K562 (cell line): ENCODE measurements at regions not wholly inside any gene's neighbourhood (a gene's known extent, or its start where the extent isn't known, plus 50 kb on each side); places are given as distances from the start of the nearest gene placed in this dataset.

Experiments used
- ATAC-seq: fragments of 200-7000 bp; cut with Tn5 transposase; 3 replicates; pipeline ENCODE4 v1.9.1; 2020; ENCODE audit warnings: moderate library complexity
- BruUV-seq: library from RNA; stranded (reverse); fragments of 400-500 nt; replicated peaks from 2 replicates; lab custom pipeline; 2021; lab: Mats Ljungman, UMichigan
- CTCF ChIA-PET: fragments of 300-600 bp; formaldehyde crosslinking; extraction: SDS; loops from one replicate; lab custom pipeline; 2021; ENCODE audit warnings: low intra/inter-chr PET ratio; lab: Yijun Ruan, JAX
- POLR2A ChIA-PET: fragments of 300-600, 350-650 bp; sonication (Branson Sonifier 250); formaldehyde crosslinking; extraction: SDS; loops from one replicate; lab custom pipeline; 2021; ENCODE audit warnings: antibody characterized with exemption, inconsistent platforms; lab: Yijun Ruan, JAX
- DNase-seq, 4 experiments: peaks; one replicate each; pipeline versions ENCODE4 v3.0.0 to v3.0.0-alpha.2; 2011 to 2018; ENCODE audit warnings: low spot score in 3 of 4, mixed read lengths in 3 of 4; ENCODE audit errors: extremely low read depth in 1 of 4
- FAIRE-seq: peaks from 2 replicates; lab custom pipeline; 2011; peaks lifted over from hg19 to GRCh38; lab: Jason Lieb, UNC
- H2AFZ ChIP-seq: 2 replicates; pipeline ENCODE4 v1.6.0; 2011; ENCODE audit warnings: low read depth, low read length, control low read depth, inconsistent platforms
- H3K27ac ChIP-seq: fragments of 200-600 bp; 3 replicates; pipeline ENCODE4 v1.8.0; 2011; ENCODE audit warnings: low read depth, mild to moderate bottlenecking, control low read depth, inconsistent platforms, low read length, moderate library complexity, mixed read lengths; ENCODE audit errors: extremely low read depth
- H3K27me3 ChIP-seq, 2 experiments: fragments of 300-600 bp in 1 of 2; 2 replicates in 1 of 2; 3 replicates in 1 of 2; pipeline versions ENCODE4 v1.6.0 to v1.8.0; 2011; ENCODE audit warnings: inconsistent platforms in 2 of 2, low read length in 2 of 2, mild to moderate bottlenecking in 1 of 2, mixed read lengths in 1 of 2, moderate library complexity in 1 of 2; ENCODE audit not compliant: control insufficient read depth in 2 of 2, insufficient read depth in 2 of 2
- H3K36me3 ChIP-seq: fragments of 300-600 bp; 3 replicates; pipeline ENCODE4 v1.8.0; 2011; ENCODE audit warnings: mild to moderate bottlenecking, low read length, inconsistent platforms; ENCODE audit not compliant: control insufficient read depth, insufficient read depth
- H3K4me1 ChIP-seq, 2 experiments: fragments of 200-600 bp in 1 of 2; replicated peaks in 1 of 2; 2 replicates in 1 of 2; 3 replicates in 1 of 2; pipeline versions ENCODE4 v1.5.1 to v1.8.0; 2011; ENCODE audit warnings: inconsistent platforms in 2 of 2, low read length in 2 of 2, mild to moderate bottlenecking in 1 of 2, mixed read lengths in 1 of 2, moderate library complexity in 1 of 2; ENCODE audit not compliant: control insufficient read depth in 2 of 2, insufficient read depth in 2 of 2
- H3K4me2 ChIP-seq: 2 replicates; pipeline ENCODE4 v1.6.1; 2011; ENCODE audit warnings: low read length, control low read depth, inconsistent platforms, mixed read lengths; ENCODE audit not compliant: insufficient read depth
- H3K4me3 ChIP-seq: fragments of 200-600 bp; sonication (generic), shearing (Covaris generic); 2 replicates; pipeline ENCODE4 v1.5.1; 2016; ENCODE audit warnings: control low read depth, inconsistent platforms
- H3K79me2 ChIP-seq: fragments of 200-600 bp; 3 replicates; pipeline ENCODE4 v1.8.0; 2011; ENCODE audit warnings: low read length, inconsistent platforms; ENCODE audit not compliant: control insufficient read depth, insufficient read depth
- H3K9ac ChIP-seq, 2 experiments: 2 replicates each; pipeline versions ENCODE4 v1.6.0 to v1.6.1; 2011; ENCODE audit warnings: low read depth in 2 of 2, low read length in 2 of 2, control low read depth in 1 of 2, inconsistent platforms in 1 of 2, mild to moderate bottlenecking in 1 of 2, mixed read lengths in 1 of 2; ENCODE audit not compliant: insufficient read depth in 1 of 2
- H3K9me1 ChIP-seq: one replicate; pipeline ENCODE4 v1.6.0; 2011; ENCODE audit warnings: inconsistent platforms, mild to moderate bottlenecking, low read length, moderate library complexity; ENCODE audit not compliant: control insufficient read depth, insufficient read depth
- H3K9me3 ChIP-seq: replicated peaks from 2 replicates; pipeline ENCODE4 v1.5.1; 2011; ENCODE audit warnings: low read depth, low read length, inconsistent platforms; ENCODE audit not compliant: control insufficient read depth, insufficient read depth
- H4K20me1 ChIP-seq: replicated peaks from 2 replicates; pipeline ENCODE4 v1.6.1; 2011; ENCODE audit warnings: low read length, inconsistent platforms, mixed read lengths; ENCODE audit not compliant: control insufficient read depth, insufficient read depth
- CHD4 ChIP-seq: fragments of 200-600 bp; sonication (generic); IDR thresholded peaks from 3 replicates; pipeline ENCODE4 v1.6.1; 2012; ENCODE audit warnings: low read depth, mild to moderate bottlenecking, mixed read lengths, low read length, inconsistent platforms; ENCODE audit not compliant: insufficient read depth, insufficient replicate concordance, poor library complexity, severe bottlenecking
- MCM3 ChIP-seq: fragments of 450-650 bp; IDR thresholded peaks from 2 replicates; pipeline ENCODE4 v1.6.1; 2016
- MED1 ChIP-seq: sonication (generic); formaldehyde crosslinking; IDR thresholded peaks from 2 replicates; pipeline ENCODE4 v1.8.1; 2023; ENCODE audit warnings: missing genetic modification reagents, borderline replicate concordance
- MTA3 ChIP-seq: fragments of 450-650 bp; formaldehyde crosslinking; IDR thresholded peaks from 2 replicates; pipeline ENCODE4 v1.6.1; 2017; ENCODE audit warnings: mild to moderate bottlenecking, borderline replicate concordance
- NR2F6 ChIP-seq: fragments of 450-650 bp; formaldehyde crosslinking; IDR thresholded peaks from 2 replicates; pipeline ENCODE4 v1.4.0; 2020; ENCODE audit warnings: mild to moderate bottlenecking
- TBP ChIP-seq: optimal IDR thresholded peaks from 2 replicates; pipeline ENCODE3; 2011; ENCODE audit warnings: low read depth, low read length, improper control_type of control experiment
- TCF3 ChIP-seq: sonication (generic); formaldehyde crosslinking; IDR thresholded peaks from 2 replicates; pipeline ENCODE4 v1.4.0; 2020; ENCODE audit warnings: mild to moderate bottlenecking, missing genetic modification reagents
- ZBTB8A ChIP-seq: fragments of 450-650 bp; IDR thresholded peaks from 2 replicates; pipeline ENCODE4 v1.6.1; 2018; ENCODE audit warnings: mild to moderate bottlenecking, moderate library complexity; ENCODE audit not compliant: partially characterized antibody
- ZFP36 ChIP-seq: fragments of 150-350 bp; IDR thresholded peaks from 2 replicates; pipeline ENCODE4 v1.6.1; 2018; ENCODE audit warnings: low read length, low read depth; ENCODE audit not compliant: partially characterized antibody
- ZNF57 ChIP-seq: fragments of 450-650 bp; formaldehyde crosslinking; IDR thresholded peaks from 2 replicates; pipeline ENCODE4 v1.4.0; 2020; ENCODE audit warnings: mild to moderate bottlenecking, moderate library complexity
- WGBS: fragments of 100-300 bp; shearing (Covaris generic); methylation state at CpG from one replicate; pipeline ENCODE4 v1.1.6; 2016; ENCODE audit warnings: low coverage, mixed read lengths; ENCODE audit not compliant: insufficient coverage; ENCODE audit errors: missing lambda C conversion rate; 5-methylcytosine and 5-hydroxymethylcytosine counted together
- in situ Hi-C: fragments of 300-500 bp; cut with MboI; formaldehyde crosslinking; loops from 4 replicates; pipeline ENCODE4 v1.15.0; 2018; ENCODE audit warnings: inconsistent platforms, mixed read lengths
- intact Hi-C: fragments of 100-400 bp; cut with micrococcal nuclease; formaldehyde crosslinking; loops from 2 replicates; pipeline ENCODE4 v1.14.2; 2022
- TF ChIP-seq, protein P1 (sequence below): fragments of 200-800 bp; sonication (Bioruptor generic); IDR thresholded peaks from 2 replicates; pipeline ENCODE4 v1.6.1; 2017; ENCODE audit warnings: missing genetic modification characterization, missing compliant biosample characterization

DNA sequence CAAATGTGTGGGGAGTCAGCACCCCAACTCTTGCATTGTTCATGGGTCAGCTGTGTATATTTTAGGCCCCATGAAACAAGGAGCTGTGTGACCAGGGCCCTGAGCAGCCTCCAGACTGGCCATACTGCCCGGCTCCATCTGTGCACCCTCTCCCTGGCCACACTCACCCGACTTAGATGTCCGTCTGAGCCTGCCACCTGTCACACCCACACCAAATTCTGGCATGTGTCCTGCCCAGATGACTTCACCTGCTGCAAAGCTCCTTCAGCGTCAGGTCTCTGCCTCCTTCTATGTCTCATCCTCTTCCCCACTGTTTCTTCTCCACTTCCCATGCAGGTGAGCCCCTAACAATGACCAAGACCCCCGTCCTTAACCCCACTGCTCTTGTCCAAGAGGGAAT is 88.1 kb upstream of the THBS2 start:
- CTCF ChIA-PET, result no interaction called here
- Histone ChIP-seq H3K79me2 (no peaks in the 10 kb centered on the region), H4K20me1 (no peaks in the 10 kb centered on the region), H3K36me3 (no peaks in the 10 kb centered on the region)
- no peak for ATAC-seq
- BruUV-seq, result no TSS peak
- TF ChIP-seq ZBTB8A (no peak), NR2F6 (CRISPR knock-in tag) (no peak), MED1 (CRISPR knock-in tag) (no peak), CHD4 (no peak), TCF3 (no peak), MTA3 (no peak), MCM3 (no peak), ZNF57 (CRISPR knock-in tag) (no peak), TBP (no peak), ZFP36 (no peak)
- TF ChIP-seq, protein P1, sequence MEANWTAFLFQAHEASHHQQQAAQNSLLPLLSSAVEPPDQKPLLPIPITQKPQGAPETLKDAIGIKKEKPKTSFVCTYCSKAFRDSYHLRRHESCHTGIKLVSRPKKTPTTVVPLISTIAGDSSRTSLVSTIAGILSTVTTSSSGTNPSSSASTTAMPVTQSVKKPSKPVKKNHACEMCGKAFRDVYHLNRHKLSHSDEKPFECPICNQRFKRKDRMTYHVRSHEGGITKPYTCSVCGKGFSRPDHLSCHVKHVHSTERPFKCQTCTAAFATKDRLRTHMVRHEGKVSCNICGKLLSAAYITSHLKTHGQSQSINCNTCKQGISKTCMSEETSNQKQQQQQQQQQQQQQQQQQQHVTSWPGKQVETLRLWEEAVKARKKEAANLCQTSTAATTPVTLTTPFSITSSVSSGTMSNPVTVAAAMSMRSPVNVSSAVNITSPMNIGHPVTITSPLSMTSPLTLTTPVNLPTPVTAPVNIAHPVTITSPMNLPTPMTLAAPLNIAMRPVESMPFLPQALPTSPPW (CRISPR knock-in tag), result no peak
- TF ChIP-seq, all 486 proteins: peak for 0
- WGBS, result 3% methylated on average over 5 of the region's 5 CpGs
- H3K27me3 ChIP-seq, result peaks cover 34 to 43% of the 10 kb centered on the region in 2 experiments
- H2AFZ ChIP-seq, result no peak overlapping the region
- no peak overlapping the region for H3K4me2 ChIP-seq
- DNase-seq (no peak), FAIRE-seq (no peak)
- in situ Hi-C loops, result no loop called here
- intact Hi-C loops, result no loop called here
- H3K9me1 ChIP-seq, result no peaks in the 10 kb centered on the region
- no peak overlapping the region for H3K9ac ChIP-seq
- H3K4me3 ChIP-seq, result no peak overlapping the region
- H3K9me3 ChIP-seq, result no peaks in the 10 kb centered on the region
- POLR2A ChIA-PET, result no interaction called here
- H3K4me1 ChIP-seq, result peaks cover 0 to 4% of the 10 kb centered on the region in 2 experiments; a peak in 3 of 5 replicates
- no peak overlapping the region for H3K27ac ChIP-seq
